ENCODE measurements at regions not wholly inside any gene's neighbourhood (a gene's known extent, or its start where the extent isn't known, plus 50 kb on each side); places are given as distances from the start of the nearest gene placed in this dataset.

DNA sequence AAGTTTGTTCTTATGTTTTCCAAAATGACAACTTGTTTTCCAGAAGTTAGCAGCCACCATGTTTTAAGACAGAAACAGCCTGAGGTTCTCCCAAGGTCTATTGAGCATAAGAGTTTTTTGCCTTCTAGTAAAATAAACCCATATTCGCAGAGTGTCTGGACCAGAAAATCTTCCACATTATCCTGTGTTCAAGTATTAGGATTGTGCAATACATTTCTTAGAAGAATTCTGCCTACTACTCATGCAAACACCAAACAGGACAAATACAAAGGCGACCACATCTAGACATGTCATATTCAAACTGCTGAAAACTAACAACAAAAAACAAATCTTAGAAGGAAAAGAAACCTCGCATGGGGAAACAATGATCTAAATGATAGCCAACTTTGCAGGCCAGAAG, 145.4 kb upstream of the AHI1 start:
- FAIRE-seq (no peak), ATAC-seq (no peak), DNase-seq (ENCODE audit: low read depth in 1 of 2, low spot score in 1 of 2) (no peak)
- no peak overlapping the region for H3K4me3 ChIP-seq
- H3K4me2 ChIP-seq = no peak overlapping the region
- 80% methylated on average over 3 of the region's 3 CpGs for WGBS (ENCODE audit: missing lambda C conversion rate)
- H3K4me1 ChIP-seq = no peaks in the 10 kb centered on the region
- H3K27ac ChIP-seq = no peak overlapping the region
- ChIA-PET POLR2A (no interaction called here), CTCF (interaction anchor here (0.6 kb wide), 1 partner anchor 73 kb away, joined by 3 read pairs; no protein-coding TSS in a partner anchor)
- TF ChIP-seq CBX8 (IDR thresholded peaks at IDR 0.05) (no peak), ZC3H11A (IDR thresholded peaks at IDR 0.05) (no peak), SMC3 (IDR thresholded peaks at IDR 0.05) (no peak), NFE2L2 (conservative IDR thresholded peaks at IDR 0.05; ENCODE audit: low read length) (no peak), JUNB (IDR thresholded peaks at IDR 0.05) (no peak), HES2 (IDR thresholded peaks at IDR 0.05) (no peak), POLR2A (IDR thresholded peaks at IDR 0.05; ENCODE audit: low read length) (no peak), KDM5A (IDR thresholded peaks at IDR 0.05) (no peak), FOSL2 (IDR thresholded peaks at IDR 0.05) (no peak), FOSL2 (CRISPR knock-in tag; IDR thresholded peaks at IDR 0.05) (no peak), ESRRA (IDR thresholded peaks at IDR 0.05; ENCODE audit: borderline replicate concordance, low read length) (no peak), NPAS2 (CRISPR knock-in tag; IDR thresholded peaks at IDR 0.05; ENCODE audit: borderline replicate concordance) (no peak), HDAC2 (IDR thresholded peaks at IDR 0.05) (no peak)
- TF ChIP-seq, protein P1, sequence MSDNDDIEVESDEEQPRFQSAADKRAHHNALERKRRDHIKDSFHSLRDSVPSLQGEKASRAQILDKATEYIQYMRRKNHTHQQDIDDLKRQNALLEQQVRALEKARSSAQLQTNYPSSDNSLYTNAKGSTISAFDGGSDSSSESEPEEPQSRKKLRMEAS (IDR thresholded peaks at IDR 0.05) = no peak
- H3K9me3 ChIP-seq = no peaks in the 10 kb centered on the region

- Histone ChIP-seq H3K27ac (no peak overlapping the region), H3K4me1 (no peaks in the 10 kb centered on the region), H3K9me3 (no peaks in the 10 kb centered on the region), H3K4me3 (no peak overlapping the region), H3K4me2 (no peak overlapping the region)
- FAIRE-seq (no peak), DNase-seq (ENCODE audit: low read depth in 1 of 2, low spot score in 1 of 2) (no peak), ATAC-seq (no peak)
- POLR2A ChIA-PET = interaction anchor here (0.7 kb wide), 1 partner anchor 77 kb away, joined by 3 read pairs; no protein-coding TSS in a partner anchor
- TF ChIP-seq MYC (IDR thresholded peaks at IDR 0.05; ENCODE audit: borderline replicate concordance, low read length) = no peak
- TF ChIP-seq RAD21 (conservative IDR thresholded peaks at IDR 0.05 in 1 of 2, IDR thresholded peaks at IDR 0.05 in 1 of 2) = no peak
- no peak for TF ChIP-seq CBX2 (IDR thresholded peaks at IDR 0.05; ENCODE audit: borderline replicate concordance, low read depth)
- TF ChIP-seq RARB (CRISPR knock-in tag; IDR thresholded peaks at IDR 0.05) = no peak
- TF ChIP-seq MAFK (IDR thresholded peaks at IDR 0.05; ENCODE audit: partially characterized antibody) = no peak
- TF ChIP-seq BHLHE40 (IDR thresholded peaks at IDR 0.05; ENCODE audit: low read depth, low read length) = no peak
- no peak for TF ChIP-seq ZSCAN20 (CRISPR knock-in tag; IDR thresholded peaks at IDR 0.05)
- TF ChIP-seq RCOR1 (IDR thresholded peaks at IDR 0.05; ENCODE audit: low read depth, low read length) = no peak
- no peak for TF ChIP-seq ZC3H11A (IDR thresholded peaks at IDR 0.05)
- TF ChIP-seq POLR2AphosphoS2 (conservative IDR thresholded peaks at IDR 0.05; ENCODE audit: low read length) = no peak
- TF ChIP-seq CBX8 (IDR thresholded peaks at IDR 0.05) = no peak
- TF ChIP-seq EHMT2 (IDR thresholded peaks at IDR 0.05; ENCODE audit: low read depth) = no peak
- TF ChIP-seq HDAC2 (IDR thresholded peaks at IDR 0.05) = no peak
- no peak for TF ChIP-seq BCL3 (IDR thresholded peaks at IDR 0.05)
- TF ChIP-seq ATOH8 (CRISPR knock-in tag; IDR thresholded peaks at IDR 0.05; ENCODE audit: low read depth) = no peak
- no peak for TF ChIP-seq USF2 (IDR thresholded peaks at IDR 0.05)
- TF ChIP-seq ESRRA (IDR thresholded peaks at IDR 0.05; ENCODE audit: borderline replicate concordance, low read length) = no peak
- no peak for TF ChIP-seq HEYL (CRISPR knock-in tag; IDR thresholded peaks at IDR 0.05)
- CTCF ChIA-PET = no interaction called here
- WGBS (ENCODE audit: missing lambda C conversion rate) = 86% methylated on average over 3 of the region's 3 CpGs
Observed at GRCh38 chr6:135644394-135644793, 146.9 kb upstream of the AHI1 start.
